HepG2 (cell line): ENCODE measurements at regions not wholly inside any gene's neighbourhood (a gene's known extent, or its start where the extent isn't known, plus 50 kb on each side); places are given as distances from the start of the nearest gene placed in this dataset.

Experiments
- JUNB ChIP-seq: sonication (generic); formaldehyde crosslinking; IDR thresholded peaks from 2 replicates; pipeline ENCODE4 v1.8.0; 2022; ENCODE audit warnings: missing genetic modification reagents, mild to moderate bottlenecking, borderline replicate concordance
- ZFP41 ChIP-seq: sonication (generic); formaldehyde crosslinking; IDR thresholded peaks from 2 replicates; pipeline ENCODE4 v1.4.0; 2020; ENCODE audit warnings: mild to moderate bottlenecking, missing genetic modification reagents, borderline replicate concordance
- ZFX ChIP-seq: sonication (generic); formaldehyde crosslinking; IDR thresholded peaks from 2 replicates; pipeline ENCODE4 v1.4.0; 2020; ENCODE audit warnings: mild to moderate bottlenecking, low read depth, missing genetic modification reagents, moderate library complexity

DNA sequence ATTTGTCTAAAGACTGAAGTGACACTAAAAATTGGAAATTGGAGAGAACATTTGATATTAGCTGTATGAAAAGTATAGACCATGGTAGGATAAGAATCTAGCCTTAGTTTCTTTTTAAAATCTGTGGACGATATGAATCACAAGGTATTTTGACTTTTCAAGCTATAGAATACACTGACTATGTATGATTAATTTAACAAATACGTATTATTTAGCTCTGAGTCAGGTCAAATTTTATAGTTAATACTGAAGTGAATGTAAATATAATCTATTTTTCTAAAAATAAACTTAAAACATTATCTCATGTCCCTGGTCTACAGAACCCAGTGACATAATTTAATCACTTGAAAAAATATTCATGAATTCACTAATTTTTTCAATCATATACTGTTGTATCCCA, 795.6 kb upstream of the SLITRK1 start:
- no peak for TF ChIP-seq ZFP41 (CRISPR knock-in tag)
- TF ChIP-seq ZFX, result no peak
- TF ChIP-seq JUNB (CRISPR knock-in tag), result no peak
